Activated naive CD8-positive, alpha-beta T cell treated with anti-CD3 and anti-CD28 coated beads, Interleukin-2, amount 50 U/mL, for 24 hours (primary cell): ENCODE measurements at regions not wholly inside any gene's neighbourhood (a gene's known extent, or its start where the extent isn't known, plus 50 kb on each side); places are given as distances from the start of the nearest gene placed in this dataset.
A peak's percentile ranks its signal among the peaks of the same experiment; 100 is the strongest.
"Not testable (repeated sequence)": the region's sequence is repeated elsewhere in the genome, so short reads cannot be mapped to it uniquely, and the experiment has no call there.

Source experiments
- ATAC-seq: fragments of 150-1000 bp; cut with Tn5 transposase; one replicate; pipeline ENCODE4 v1.10.0; 2021
- DNase-seq: peaks from one replicate; pipeline ENCODE4 v3.0.0; 2021
- H3K27ac Mint-ChIP-seq: one replicate; pipeline ENCODE4 v1.8.0; 2021; ENCODE audit warnings: mild to moderate bottlenecking, mixed read lengths
- H3K27me3 Mint-ChIP-seq: one replicate; pipeline ENCODE4 v1.8.0; 2021; ENCODE audit warnings: mixed read lengths
- H3K36me3 Mint-ChIP-seq: one replicate; pipeline ENCODE4 v1.8.0; 2021; ENCODE audit warnings: low read depth, mixed read lengths
- H3K4me1 Mint-ChIP-seq: one replicate; pipeline ENCODE4 v1.8.0; 2021; ENCODE audit warnings: mixed read lengths
- H3K4me3 Mint-ChIP-seq: one replicate; pipeline ENCODE4 v1.8.0; 2021; ENCODE audit warnings: mild to moderate bottlenecking, moderate library complexity, mixed read lengths
- H3K9me3 Mint-ChIP-seq: one replicate; pipeline ENCODE4 v1.8.0; 2021; ENCODE audit warnings: mixed read lengths

DNA sequence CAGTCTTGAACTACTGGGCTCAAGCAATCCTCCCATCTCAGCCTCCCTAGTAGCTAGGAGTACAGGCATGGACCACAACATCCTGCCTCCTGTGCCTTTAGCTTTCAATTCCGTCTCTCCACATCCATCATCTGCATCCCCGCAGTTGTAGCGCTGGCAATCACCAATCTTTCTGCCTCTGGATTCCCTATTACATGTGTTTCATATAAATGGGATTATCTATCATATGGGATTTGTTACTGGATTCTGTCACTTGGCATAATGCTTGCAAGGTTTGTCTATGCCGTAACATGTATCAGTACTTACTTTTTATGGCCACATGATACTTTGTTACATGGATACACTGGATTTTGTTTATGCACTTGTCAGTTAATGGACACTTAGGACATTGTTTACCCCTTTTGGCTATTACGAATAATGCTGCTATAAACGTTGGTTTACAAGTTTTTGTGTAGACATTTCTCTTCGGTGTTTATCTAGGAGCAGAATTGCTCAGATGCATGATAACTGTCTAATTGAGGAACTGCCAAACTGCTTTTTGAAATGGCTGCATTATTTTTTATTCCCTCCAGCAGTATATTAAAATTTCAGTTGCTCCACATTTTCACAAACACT, 1223.9 kb downstream of the FOXD4L5 start:
- Mint-ChIP-seq H3K4me3 (no peak overlapping the region), H3K27me3 (no peaks in the 10 kb centered on the region)
- no peak for ATAC-seq

DNA sequence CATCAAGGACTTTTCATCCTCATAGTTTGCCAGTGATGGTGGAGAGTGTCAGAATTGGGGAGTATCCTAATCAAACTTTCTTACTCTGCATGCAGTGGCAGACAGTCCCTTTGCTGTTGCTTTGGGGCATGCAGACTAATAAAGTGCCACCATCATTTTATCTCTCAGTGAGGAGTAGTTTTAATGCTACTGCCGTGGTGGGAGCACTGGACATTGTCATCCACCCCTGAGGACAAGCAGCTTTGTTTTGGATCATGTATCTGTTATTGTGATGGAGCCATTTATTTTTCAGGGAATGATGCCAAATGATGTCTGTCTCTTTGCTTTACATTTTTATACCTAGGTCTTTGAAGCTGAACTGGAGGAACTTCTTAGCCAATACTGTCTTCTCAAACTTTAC, 1226.9 kb downstream of the FOXD4L5 start:
- not testable (repeated sequence) for DNase-seq, H3K9me3 Mint-ChIP-seq, H3K36me3 Mint-ChIP-seq, H3K4me3 Mint-ChIP-seq, H3K27me3 Mint-ChIP-seq, H3K27ac Mint-ChIP-seq, ATAC-seq, H3K4me1 Mint-ChIP-seq

More for the DNA sequence above, 1223.9 kb downstream of the FOXD4L5 start:
- H3K4me1 Mint-ChIP-seq = no peaks in the 10 kb centered on the region
- H3K27ac Mint-ChIP-seq = no peak overlapping the region
- peaks cover 5% of the 10 kb centered on the region for H3K9me3 Mint-ChIP-seq
- no peaks in the 10 kb centered on the region for H3K36me3 Mint-ChIP-seq
- no peak for DNase-seq

DNA sequence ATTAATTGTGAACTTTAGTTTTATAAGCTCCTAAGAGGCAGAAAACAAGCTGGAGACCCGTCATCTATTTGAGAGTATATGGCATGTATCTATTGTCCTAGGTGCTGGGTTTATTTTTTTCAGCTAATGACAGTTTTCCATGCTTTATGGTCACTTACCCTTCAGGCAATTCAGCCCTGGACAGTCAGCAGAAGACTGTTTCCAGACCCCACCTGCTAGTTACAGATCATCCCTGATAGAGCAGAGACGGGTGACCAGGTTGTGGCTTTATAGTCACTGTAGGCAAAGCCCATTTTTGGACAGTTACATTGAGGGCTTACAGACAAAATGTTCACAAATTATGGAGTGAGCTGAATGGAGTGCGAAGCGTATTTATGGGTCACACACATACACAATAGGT, 1227.5 kb downstream of the FOXD4L5 start:
- no peaks in the 10 kb centered on the region for H3K9me3 Mint-ChIP-seq
- H3K27ac Mint-ChIP-seq = no peak overlapping the region
- no peaks in the 10 kb centered on the region for H3K36me3 Mint-ChIP-seq
- no peak for ATAC-seq
- H3K27me3 Mint-ChIP-seq = no peaks in the 10 kb centered on the region
- DNase-seq = no peak
- H3K4me3 Mint-ChIP-seq = no peak overlapping the region
- no peaks in the 10 kb centered on the region for H3K4me1 Mint-ChIP-seq

DNA sequence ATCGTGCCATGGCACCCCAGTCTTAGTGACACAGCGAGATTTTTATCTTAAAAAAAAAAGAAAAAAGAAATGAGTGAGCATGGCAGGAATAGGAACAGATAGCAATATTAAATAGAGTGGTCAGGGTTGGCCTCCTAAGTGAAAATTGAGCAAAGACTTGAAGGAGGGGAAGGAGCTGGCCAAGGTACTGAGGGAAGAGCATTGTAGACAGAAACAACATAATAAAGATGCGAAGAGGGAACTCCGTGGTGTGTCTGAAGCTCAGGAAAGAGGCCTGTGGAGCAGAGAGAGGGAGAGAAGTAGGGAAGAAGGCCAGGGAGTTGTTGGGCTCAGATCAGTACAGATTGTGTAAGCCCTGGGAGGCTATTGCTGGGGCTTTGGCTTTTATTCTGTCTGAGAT, 1256.1 kb downstream of the FOXD4L5 start:
- H3K36me3 Mint-ChIP-seq, H3K4me1 Mint-ChIP-seq, H3K27ac Mint-ChIP-seq, H3K9me3 Mint-ChIP-seq, H3K27me3 Mint-ChIP-seq, H3K4me3 Mint-ChIP-seq, ATAC-seq, DNase-seq: not testable (repeated sequence)

DNA sequence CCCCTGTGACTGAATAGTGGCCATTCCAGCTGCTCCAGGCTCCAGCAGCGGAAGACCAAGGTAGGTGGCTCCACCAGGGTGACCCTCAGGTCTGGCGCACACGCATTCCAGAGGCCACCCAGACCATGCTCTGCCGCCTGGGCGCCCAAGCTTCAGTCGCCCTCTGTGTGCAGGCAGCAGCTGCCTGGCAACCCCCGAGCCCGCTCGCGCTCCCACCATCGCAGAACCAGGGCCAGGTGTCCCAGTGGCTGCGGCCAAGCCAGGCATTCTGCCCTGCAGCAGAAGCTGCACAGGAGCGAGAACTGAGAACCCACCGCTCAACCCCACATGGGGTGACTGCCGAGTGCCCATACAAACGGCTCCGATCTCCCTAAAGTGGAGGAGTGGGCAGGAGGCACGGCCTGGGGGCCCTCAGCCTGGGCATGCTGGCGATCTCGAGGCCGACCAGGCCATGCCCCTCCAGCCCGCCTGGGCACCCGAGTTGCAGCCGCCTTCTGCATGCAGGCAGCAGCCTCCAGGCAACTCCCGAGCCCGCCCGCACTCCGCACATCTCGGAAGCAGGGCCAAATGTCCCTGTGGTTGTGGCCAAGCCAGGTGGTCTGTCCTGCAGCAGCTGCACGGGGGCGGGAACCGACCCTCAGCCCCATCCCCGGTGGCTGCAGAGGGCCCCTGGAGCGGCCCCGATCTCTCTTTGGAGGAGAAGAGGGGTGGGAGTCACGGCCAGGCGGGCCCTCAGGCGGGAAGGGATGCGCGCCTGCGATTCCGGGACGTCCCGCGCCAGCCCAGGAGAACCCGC, 1264.1 kb downstream of the FOXD4L5 start:
- H3K27ac Mint-ChIP-seq, H3K4me1 Mint-ChIP-seq, H3K9me3 Mint-ChIP-seq, ATAC-seq, H3K36me3 Mint-ChIP-seq, DNase-seq, H3K27me3 Mint-ChIP-seq, H3K4me3 Mint-ChIP-seq: not testable (repeated sequence)

DNA sequence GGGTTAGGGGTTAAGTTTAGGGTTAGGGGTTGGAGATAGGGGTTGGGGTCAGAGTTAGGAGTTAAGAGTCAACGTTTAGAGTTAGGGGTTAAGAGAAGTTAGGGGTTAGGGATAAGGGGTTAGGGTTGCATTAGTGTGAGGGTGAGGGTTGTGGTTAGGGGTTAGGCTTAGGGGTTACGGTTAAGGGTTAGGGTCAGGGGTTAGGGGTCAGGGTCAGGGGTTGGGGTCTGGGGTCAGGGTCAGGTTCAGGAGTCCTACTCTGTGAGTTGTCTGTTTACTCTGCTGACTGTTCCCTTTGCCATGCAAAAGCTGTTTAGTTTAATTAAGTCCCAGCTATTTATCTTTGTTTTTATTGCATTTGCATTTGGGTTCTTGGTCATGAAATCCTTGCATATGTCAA, 1267.3 kb downstream of the FOXD4L5 start:
- H3K27ac Mint-ChIP-seq, H3K36me3 Mint-ChIP-seq, H3K27me3 Mint-ChIP-seq, H3K4me1 Mint-ChIP-seq, DNase-seq, ATAC-seq, H3K9me3 Mint-ChIP-seq: not testable (repeated sequence)
- H3K4me3 Mint-ChIP-seq = peak overlapping the region; percentile 69

DNA sequence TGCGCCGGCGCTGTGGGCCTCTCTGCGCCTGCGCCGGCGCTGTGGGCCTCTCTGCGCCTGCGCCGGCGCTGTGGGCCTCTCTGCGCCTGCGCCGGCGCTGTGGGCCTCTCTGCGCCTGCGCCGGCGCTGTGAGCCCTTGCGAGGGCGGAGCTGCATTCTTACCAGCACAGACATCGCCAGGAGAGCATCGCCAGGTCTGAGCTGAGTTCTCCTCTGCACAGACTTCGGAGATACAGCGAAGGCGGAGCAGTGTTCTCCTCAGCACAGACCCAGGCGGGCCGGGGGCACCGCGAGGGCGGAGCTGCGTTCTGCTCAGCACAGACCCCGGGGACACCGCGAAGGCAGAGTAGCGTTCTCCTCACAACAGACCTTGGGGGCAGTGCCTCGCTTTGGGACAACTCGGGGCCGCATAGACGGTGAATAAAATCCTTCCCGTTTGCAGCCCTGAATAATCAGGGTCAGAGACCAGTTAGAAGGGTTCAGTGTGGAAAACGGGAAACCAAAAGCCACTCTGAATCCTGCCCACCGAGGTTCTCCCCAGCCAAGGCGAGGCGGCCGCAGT, 1268.1 kb downstream of the FOXD4L5 start:
- H3K4me3 Mint-ChIP-seq = peak overlapping the region; percentile 69
- DNase-seq = peak; percentile 39
- H3K4me1 Mint-ChIP-seq, H3K27me3 Mint-ChIP-seq, H3K36me3 Mint-ChIP-seq, H3K9me3 Mint-ChIP-seq, ATAC-seq: not testable (repeated sequence)
- H3K27ac Mint-ChIP-seq = peak overlapping the region; percentile 46

DNA sequence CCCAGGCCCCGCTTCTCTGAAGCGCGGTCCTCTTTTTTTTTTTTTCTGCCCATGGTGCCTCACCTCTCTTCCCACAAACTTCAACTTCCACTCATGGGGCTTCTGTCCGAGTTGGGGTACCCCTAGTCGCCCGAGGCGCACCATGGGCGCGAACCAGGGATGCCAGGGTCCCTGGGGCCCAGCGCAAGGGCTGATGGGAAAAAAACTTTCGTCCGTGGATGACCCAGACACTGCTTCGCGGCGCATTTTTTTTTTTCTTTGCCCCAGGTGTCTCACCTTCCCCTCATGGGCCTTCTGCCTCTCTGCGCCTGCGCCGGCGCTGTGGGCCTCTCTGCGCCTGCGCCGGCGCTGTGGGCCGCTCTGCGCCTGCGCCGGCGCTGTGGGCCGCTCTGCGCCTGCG, 1268.8 kb downstream of the FOXD4L5 start:
- H3K27ac Mint-ChIP-seq = peak overlapping the region; percentile 77
- H3K27me3 Mint-ChIP-seq, H3K4me1 Mint-ChIP-seq, ATAC-seq, H3K9me3 Mint-ChIP-seq, H3K36me3 Mint-ChIP-seq: not testable (repeated sequence)
- DNase-seq = peak; percentile 7
- H3K4me3 Mint-ChIP-seq = peak overlapping the region; percentile 77

DNA sequence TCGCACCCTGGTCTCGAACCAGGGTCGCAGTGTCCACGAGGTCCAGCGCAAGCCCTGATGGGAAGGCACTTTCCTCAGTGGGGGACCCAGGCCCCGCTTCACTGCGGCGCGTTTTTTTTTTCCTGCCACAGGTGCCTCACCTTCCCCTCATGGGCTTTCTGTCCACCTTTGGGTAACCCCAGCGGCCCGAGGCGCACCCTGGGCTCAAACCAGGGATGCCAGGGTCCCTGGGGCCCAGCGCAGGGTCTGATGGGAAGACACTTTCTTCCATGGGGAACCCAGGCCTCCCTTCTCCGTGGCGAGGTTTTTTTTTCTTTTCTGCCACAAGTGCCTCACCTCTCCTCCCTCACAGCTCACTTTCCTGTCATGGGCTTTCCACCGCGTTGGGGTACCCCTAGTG, 1269.9 kb downstream of the FOXD4L5 start:
- DNase-seq = no peak
- Mint-ChIP-seq H3K9me3 (no peaks in the 10 kb centered on the region), H3K4me1 (no peaks in the 10 kb centered on the region), H3K27me3 (no peaks in the 10 kb centered on the region), H3K36me3 (no peaks in the 10 kb centered on the region), H3K4me3 (peak overlapping the region; percentile 77), H3K27ac (no peak overlapping the region)
- ATAC-seq = no peak

DNA sequence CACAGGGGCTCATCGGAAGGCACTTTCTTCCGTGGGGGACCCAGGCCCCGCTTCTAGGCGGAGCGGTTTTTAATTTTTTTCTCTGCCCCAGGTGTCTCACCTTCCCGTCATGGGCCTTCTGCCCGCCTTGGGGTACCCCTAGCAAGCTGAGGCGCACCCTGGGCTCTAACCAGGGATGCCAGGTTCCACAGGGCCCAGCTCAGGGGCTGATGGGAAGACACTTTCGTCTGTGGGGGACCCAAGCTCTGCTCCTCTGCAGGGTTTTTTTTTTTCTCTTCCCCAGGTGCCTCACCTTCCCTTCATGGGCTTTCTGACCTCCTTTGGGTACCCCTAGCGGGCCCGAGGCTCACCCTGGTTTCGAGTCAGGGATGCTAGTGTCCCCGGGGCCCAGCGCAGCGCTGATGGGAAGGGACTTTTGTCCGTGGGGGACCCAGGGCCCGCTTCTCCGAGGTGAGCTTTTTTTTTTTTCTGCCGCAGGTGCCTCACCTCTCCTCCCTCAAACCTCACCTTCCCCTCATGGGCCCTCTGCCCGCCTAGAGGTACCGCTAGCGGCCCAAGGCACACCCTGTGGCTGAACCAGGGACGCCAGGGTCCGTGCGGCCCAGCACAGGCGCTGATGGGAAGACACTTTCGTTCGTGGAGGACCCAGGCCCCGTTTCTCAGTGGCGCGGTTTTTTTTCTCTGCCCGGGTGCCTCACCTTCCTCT, 1270.5 kb downstream of the FOXD4L5 start:
- H3K27ac Mint-ChIP-seq, H3K27me3 Mint-ChIP-seq, DNase-seq, ATAC-seq, H3K4me1 Mint-ChIP-seq, H3K36me3 Mint-ChIP-seq, H3K9me3 Mint-ChIP-seq, H3K4me3 Mint-ChIP-seq: not testable (repeated sequence)

DNA sequence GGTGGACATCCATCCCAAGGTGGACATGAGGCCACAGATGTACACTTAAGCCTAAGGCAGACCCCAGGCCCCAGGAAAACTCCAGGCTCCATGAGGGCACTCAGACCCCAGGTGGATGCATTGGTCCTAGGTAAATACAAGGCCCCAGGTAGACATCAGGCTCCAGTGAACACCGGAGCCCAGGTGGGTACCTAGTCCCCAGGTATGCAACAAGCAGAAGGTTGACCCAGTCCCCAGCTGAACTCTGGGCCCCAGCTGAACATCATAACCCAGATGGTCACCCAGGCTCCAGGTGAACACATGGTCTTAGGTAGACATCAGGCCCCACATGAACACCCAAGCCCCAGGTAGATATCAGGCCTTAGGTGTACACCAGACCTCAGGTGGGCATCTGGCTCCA, 1271.9 kb downstream of the FOXD4L5 start:
- H3K27ac Mint-ChIP-seq, DNase-seq, H3K4me1 Mint-ChIP-seq, H3K36me3 Mint-ChIP-seq, H3K9me3 Mint-ChIP-seq, ATAC-seq, H3K27me3 Mint-ChIP-seq, H3K4me3 Mint-ChIP-seq: not testable (repeated sequence)

DNA sequence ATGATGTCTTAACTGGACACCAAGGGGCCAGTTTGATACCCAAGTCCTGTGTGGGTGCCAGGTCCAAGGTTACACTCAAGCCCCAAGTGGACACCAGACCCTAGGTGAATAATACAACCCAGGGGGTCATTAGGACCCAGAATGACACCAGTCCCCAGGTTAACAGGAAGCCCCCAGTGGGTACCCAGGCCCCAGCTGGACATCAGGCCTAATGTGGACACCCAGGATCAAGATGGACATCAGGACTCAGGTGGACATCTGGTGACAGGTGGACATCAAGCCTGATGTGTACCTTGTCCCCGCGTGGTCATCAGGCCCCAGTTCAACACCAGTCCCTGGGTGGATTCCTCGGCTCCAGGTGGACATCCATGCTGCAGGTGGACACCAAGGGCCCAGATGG, 1273.0 kb downstream of the FOXD4L5 start:
- not testable (repeated sequence) for H3K4me3 Mint-ChIP-seq, H3K4me1 Mint-ChIP-seq, DNase-seq, ATAC-seq, H3K27me3 Mint-ChIP-seq, H3K36me3 Mint-ChIP-seq, H3K9me3 Mint-ChIP-seq, H3K27ac Mint-ChIP-seq

DNA sequence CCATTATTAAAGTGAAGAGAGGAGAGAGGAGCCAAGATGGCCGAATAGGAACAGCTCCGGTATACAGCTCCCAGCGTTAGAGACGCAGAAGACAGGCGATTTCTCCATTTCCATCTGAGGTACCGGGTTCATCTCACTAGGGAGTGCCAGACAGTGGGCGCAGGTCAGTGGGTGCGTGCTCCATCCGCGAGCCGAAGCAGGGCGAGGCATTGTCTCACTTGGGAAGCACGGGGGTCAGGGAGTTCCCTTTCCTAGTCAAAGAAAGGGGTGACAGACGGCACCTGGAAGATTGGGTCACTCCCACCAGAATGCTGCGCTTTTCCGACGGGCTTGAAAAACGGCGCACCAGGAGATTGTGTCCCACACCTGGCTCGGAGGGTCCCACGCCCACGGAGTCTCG, 1305.3 kb downstream of the FOXD4L5 start:
- not testable (repeated sequence) for H3K36me3 Mint-ChIP-seq, DNase-seq, ATAC-seq, H3K27ac Mint-ChIP-seq, H3K4me1 Mint-ChIP-seq, H3K4me3 Mint-ChIP-seq, H3K9me3 Mint-ChIP-seq, H3K27me3 Mint-ChIP-seq
